ENCODE measurements at regions not wholly inside any gene's neighbourhood (a gene's known extent, or its start where the extent isn't known, plus 50 kb on each side); places are given as distances from the start of the nearest gene placed in this dataset.
"Not testable (repeated sequence)": the region's sequence is repeated elsewhere in the genome, so short reads cannot be mapped to it uniquely, and the experiment has no call there.

DNA sequence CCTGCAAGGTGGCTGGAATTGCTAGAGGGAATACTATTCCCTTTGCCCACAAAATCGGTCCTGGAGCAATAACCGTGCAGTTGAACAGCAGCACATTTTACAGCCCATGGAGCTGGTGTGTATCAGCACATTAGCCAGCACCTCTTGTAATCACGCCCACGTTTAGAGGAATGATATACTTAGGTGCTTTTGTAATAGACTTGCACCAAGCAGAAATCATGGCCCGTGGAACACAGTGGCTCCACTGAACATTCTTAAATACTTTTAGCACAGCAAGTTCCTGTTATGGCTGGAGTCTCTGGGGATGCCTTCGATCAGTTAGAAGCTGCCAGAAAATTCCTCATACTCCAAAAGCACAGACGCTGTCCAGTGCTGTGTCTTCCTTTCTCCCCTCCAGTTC lies 218.1 kb upstream of the FAM78B start:
- Histone ChIP-seq H3K4me3 (no peak overlapping the region), H3K36me3 (no peaks in the 10 kb centered on the region), H3K4me1 (peaks cover 0 to 9% (median 5%) of the 10 kb centered on the region in 12 donors), H3K27me3 (no peaks in the 10 kb centered on the region), H3K9me3 (no peaks in the 10 kb centered on the region), H3K27ac (peak overlapping the region in 1 of 12 donors; percentile 40)
- peak; percentile 64 to 87 (median 84) for ATAC-seq
- intact Hi-C loops (cut with DNase I), result loop anchor here in 2 of 10 donors (5.0 kb wide), 2 partner anchors 78 to 218 kb away; partner anchors contain the start of gene FAM78B (in 1 of the 2)
- no peak for TF ChIP-seq POLR2A (IDR thresholded peaks at IDR 0.05)
- TF ChIP-seq, protein P1, sequence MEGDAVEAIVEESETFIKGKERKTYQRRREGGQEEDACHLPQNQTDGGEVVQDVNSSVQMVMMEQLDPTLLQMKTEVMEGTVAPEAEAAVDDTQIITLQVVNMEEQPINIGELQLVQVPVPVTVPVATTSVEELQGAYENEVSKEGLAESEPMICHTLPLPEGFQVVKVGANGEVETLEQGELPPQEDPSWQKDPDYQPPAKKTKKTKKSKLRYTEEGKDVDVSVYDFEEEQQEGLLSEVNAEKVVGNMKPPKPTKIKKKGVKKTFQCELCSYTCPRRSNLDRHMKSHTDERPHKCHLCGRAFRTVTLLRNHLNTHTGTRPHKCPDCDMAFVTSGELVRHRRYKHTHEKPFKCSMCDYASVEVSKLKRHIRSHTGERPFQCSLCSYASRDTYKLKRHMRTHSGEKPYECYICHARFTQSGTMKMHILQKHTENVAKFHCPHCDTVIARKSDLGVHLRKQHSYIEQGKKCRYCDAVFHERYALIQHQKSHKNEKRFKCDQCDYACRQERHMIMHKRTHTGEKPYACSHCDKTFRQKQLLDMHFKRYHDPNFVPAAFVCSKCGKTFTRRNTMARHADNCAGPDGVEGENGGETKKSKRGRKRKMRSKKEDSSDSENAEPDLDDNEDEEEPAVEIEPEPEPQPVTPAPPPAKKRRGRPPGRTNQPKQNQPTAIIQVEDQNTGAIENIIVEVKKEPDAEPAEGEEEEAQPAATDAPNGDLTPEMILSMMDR (IDR thresholded peaks at IDR 0.05), result no peak
- 24 to 40% (median 33%) methylated on average over 7 of the region's 7 CpGs for WGBS, 4 donors
- DNase-seq, result no peak

GRCh38 chr1:166390366-166391033 lies 223.7 kb upstream of the FAM78B start:
- H3K4me1 ChIP-seq, result peaks cover 0 to 3% (median 0%) of the 10 kb centered on the region in 12 donors
- no peak overlapping the region for H3K4me3 ChIP-seq
- ATAC-seq (no peak), DNase-seq (no peak)
- no peak overlapping the region for H3K27ac ChIP-seq
- no peaks in the 10 kb centered on the region for H3K9me3 ChIP-seq
- TF ChIP-seq, protein P1 (IDR thresholded peaks at IDR 0.05), result no peak
- no peak for TF ChIP-seq POLR2A (IDR thresholded peaks at IDR 0.05)
- 47 to 51% (median 49%) methylated on average over 2 of the region's 2 CpGs for WGBS, 4 donors
- H3K27me3 ChIP-seq, result no peaks in the 10 kb centered on the region
- no peaks in the 10 kb centered on the region for H3K36me3 ChIP-seq
- intact Hi-C loops (cut with DNase I), result loop anchor here in 1 of 10 donors (5.0 kb wide), 1 partner anchor 83 kb away; no protein-coding TSS in a partner anchor

DNA sequence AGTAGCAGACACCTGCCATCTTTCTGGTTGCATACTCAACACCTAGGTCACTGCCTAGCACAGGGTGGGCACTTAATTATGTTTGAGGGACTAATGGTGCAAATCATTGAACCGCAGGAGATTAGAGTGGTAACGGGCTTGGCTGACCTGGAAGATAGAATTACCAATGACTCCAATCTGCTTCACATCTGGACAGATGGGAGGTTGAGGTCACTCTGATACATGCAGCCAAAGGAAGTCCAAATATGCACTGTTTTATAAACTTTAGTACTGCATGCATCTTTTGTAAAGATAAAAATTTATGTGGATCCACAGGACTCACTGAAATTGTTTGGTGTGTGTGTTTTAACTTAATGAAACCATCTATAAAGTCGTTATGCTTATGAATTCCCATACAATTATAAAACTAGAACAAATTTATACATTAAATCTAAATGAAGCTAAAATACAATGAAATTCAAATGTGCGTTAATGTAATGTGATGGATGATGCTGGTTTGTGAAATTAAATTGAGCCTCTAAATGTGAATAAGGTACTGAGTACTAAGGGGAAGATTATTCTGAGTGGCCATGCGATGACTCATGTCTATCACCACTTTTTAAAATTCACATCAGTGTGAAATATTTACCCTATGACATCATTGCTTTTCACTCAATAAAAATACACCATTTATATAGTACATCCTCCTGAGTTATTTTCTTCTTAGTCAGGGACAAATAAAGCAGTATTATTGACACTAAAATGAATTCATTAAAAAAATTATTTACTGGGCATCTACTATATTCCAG lies 224.7 kb upstream of the FAM78B start:
- Histone ChIP-seq H3K27me3 (no peaks in the 10 kb centered on the region), H3K4me1 (no peaks in the 10 kb centered on the region), H3K27ac (no peak overlapping the region), H3K36me3 (no peaks in the 10 kb centered on the region), H3K9me3 (no peaks in the 10 kb centered on the region), H3K4me3 (no peak overlapping the region)
- ATAC-seq, result peak in 1 of 4 donors; percentile 63
- no peak for TF ChIP-seq POLR2A (IDR thresholded peaks at IDR 0.05)
- TF ChIP-seq, protein P1 (IDR thresholded peaks at IDR 0.05), result no peak
- intact Hi-C loops (cut with DNase I), result loop anchor here in 1 of 10 donors (5.0 kb wide), 1 partner anchor 84 kb away; no protein-coding TSS in a partner anchor
- 63 to 72% (median 67%) methylated on average over 5 of the region's 5 CpGs for WGBS, 4 donors
- no peak for DNase-seq

DNA sequence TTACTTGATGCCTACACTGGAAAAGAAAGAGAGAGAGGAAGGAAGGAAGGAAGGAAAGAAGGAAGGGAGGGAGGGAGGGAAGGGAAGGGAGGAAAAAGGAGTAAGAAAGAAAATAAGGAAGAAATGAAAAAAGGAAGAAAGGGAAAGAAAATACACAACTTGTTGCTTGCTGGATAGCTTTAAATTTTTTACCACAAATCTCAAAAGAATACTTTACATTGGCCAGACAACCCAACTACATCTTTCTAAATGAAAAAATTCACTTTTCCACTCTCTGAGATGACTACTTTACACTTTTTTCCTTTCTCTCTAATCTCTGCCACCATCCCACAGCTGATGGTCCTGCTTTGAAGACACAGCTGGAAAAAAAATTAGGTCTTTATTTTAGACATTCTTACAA lies 228.9 kb upstream of the FAM78B start:
- no peak for TF ChIP-seq POLR2A (IDR thresholded peaks at IDR 0.05)
- TF ChIP-seq, protein P1 (IDR thresholded peaks at IDR 0.05), result no peak
- no peaks in the 10 kb centered on the region for H3K4me1 ChIP-seq
- no peak overlapping the region for H3K4me3 ChIP-seq
- H3K9me3 ChIP-seq, result no peaks in the 10 kb centered on the region
- no peaks in the 10 kb centered on the region for H3K27me3 ChIP-seq
- H3K36me3 ChIP-seq, result no peaks in the 10 kb centered on the region
- DNase-seq (no peak), ATAC-seq (no peak)
- intact Hi-C loops (cut with DNase I), result no loop called here
- H3K27ac ChIP-seq, result no peak overlapping the region

GRCh38 chr1:166409253-166410082 lies 242.7 kb upstream of the FAM78B start:
- H3K27ac ChIP-seq; DNase-seq; H3K4me1 ChIP-seq; intact Hi-C loops (cut with DNase I); H3K27me3 ChIP-seq; H3K4me3 ChIP-seq; ATAC-seq; H3K36me3 ChIP-seq: not testable (repeated sequence)
- WGBS, 4 donors, result 35 to 49% (median 43%) methylated on average over 9 of the region's 9 CpGs
- peaks cover 0 to 48% (median 10%) of the 10 kb centered on the region in 12 donors for H3K9me3 ChIP-seq
